Stomach (tissue), 4 donors: ENCODE measurements at regions not wholly inside any gene's neighbourhood (a gene's known extent, or its start where the extent isn't known, plus 50 kb on each side); places are given as distances from the start of the nearest gene placed in this dataset.

Source experiments
- CTCF ChIP-seq, 7 experiments: fragments of 450-650 bp in 4 of 7; fragments of 200-600 bp in 3 of 7; sonication (generic) in 3 of 7; IDR thresholded peaks; one replicate each; pipeline ENCODE4 v1.5.1; 2016 to 2019; ENCODE audit warnings: antibody characterized with exemption in 7 of 7, control low read depth in 2 of 7, mild to moderate bottlenecking in 1 of 7
- EP300 ChIP-seq: sonication (generic); formaldehyde crosslinking; IDR thresholded peaks from one replicate; pipeline ENCODE4 v1.6.1; 2017; ENCODE audit warnings: antibody characterized with exemption
- POLR2A ChIP-seq, 4 donors: fragments of 450-650 bp; IDR thresholded peaks; one replicate each; pipeline ENCODE4 v1.6.1; 2016; ENCODE audit warnings: antibody characterized with exemption in 4 of 4, control low read depth in 2 of 4, mild to moderate bottlenecking in 1 of 4, moderate library complexity in 1 of 4
- POLR2AphosphoS5 ChIP-seq, 3 donors: sonication (generic); formaldehyde crosslinking; IDR thresholded peaks; one replicate each; pipeline ENCODE4 v1.6.1; 2016; ENCODE audit warnings: antibody characterized with exemption in 3 of 3

- no peak for TF ChIP-seq CTCF (IDR thresholded peaks at IDR 0.05)
- TF ChIP-seq POLR2A (IDR thresholded peaks at IDR 0.05) = no peak
- no peak for TF ChIP-seq POLR2AphosphoS5 (IDR thresholded peaks at IDR 0.05)
- no peak for TF ChIP-seq EP300
Measured at GRCh38 chr15:61634837-61635236, 405.7 kb upstream of the RORA start.
